Fibroblast of lung (primary cell): ENCODE measurements at regions not wholly inside any gene's neighbourhood (a gene's known extent, or its start where the extent isn't known, plus 50 kb on each side); places are given as distances from the start of the nearest gene placed in this dataset.

Experiments used
- DNase-seq, 2 donors: peaks; one replicate each; pipeline versions ENCODE4 v3.0.0 to v3.0.0-alpha.2; 2010; ENCODE audit warnings: low read depth in 2 of 2
- H2AFZ ChIP-seq: 2 replicates; pipeline ENCODE4 v1.5.1; 2012; ENCODE audit warnings: low read length, control low read depth, inconsistent platforms
- H3K27ac ChIP-seq: 2 replicates; pipeline ENCODE4 v1.5.1; 2011; ENCODE audit warnings: low read length, control low read depth; ENCODE audit not compliant: insufficient read depth
- H3K27me3 ChIP-seq: 2 replicates; pipeline ENCODE4 v1.5.1; 2011; ENCODE audit warnings: mild to moderate bottlenecking, low read length; ENCODE audit not compliant: control insufficient read depth, insufficient read depth
- H3K36me3 ChIP-seq: 2 replicates; pipeline ENCODE4 v1.5.1; 2011; ENCODE audit warnings: low read length; ENCODE audit not compliant: control insufficient read depth, insufficient read depth
- H3K4me1 ChIP-seq: 2 replicates; pipeline ENCODE4 v1.5.1; 2011; ENCODE audit warnings: low read length; ENCODE audit not compliant: control insufficient read depth, insufficient read depth; ENCODE audit errors: extremely low read depth
- H3K4me2 ChIP-seq: 2 replicates; pipeline ENCODE4 v1.5.1; 2011; ENCODE audit warnings: low read length, control low read depth; ENCODE audit not compliant: insufficient read depth; ENCODE audit errors: extremely low read depth
- H3K4me3 ChIP-seq, 4 experiments: fragments of 200-600 bp in 1 of 4; sonication (generic) in 1 of 4; replicated peaks in 1 of 4; 2 replicates each; pipeline ENCODE4 v1.5.1; 2011 to 2016; ENCODE audit warnings: low read length in 4 of 4, low read depth in 3 of 4, mild to moderate bottlenecking in 3 of 4, control low read depth in 2 of 4, inconsistent platforms in 1 of 4, mixed read lengths in 1 of 4; ENCODE audit not compliant: insufficient read depth in 1 of 4; ENCODE audit errors: control extremely low read depth in 1 of 4
- H3K79me2 ChIP-seq: 2 replicates; pipeline ENCODE4 v1.5.1; 2012; ENCODE audit warnings: mild to moderate bottlenecking, low read length, inconsistent platforms; ENCODE audit not compliant: control insufficient read depth, insufficient read depth
- H3K9ac ChIP-seq: 2 replicates; pipeline ENCODE4 v1.5.1; 2011; ENCODE audit warnings: mild to moderate bottlenecking, low read length, control low read depth; ENCODE audit not compliant: insufficient read depth
- H3K9me3 ChIP-seq: 2 replicates; pipeline ENCODE4 v1.5.1; 2012; ENCODE audit warnings: low read depth, low read length; ENCODE audit not compliant: control insufficient read depth, insufficient read depth
- H4K20me1 ChIP-seq: 2 replicates; pipeline ENCODE4 v1.5.1; 2011; ENCODE audit warnings: low read length; ENCODE audit not compliant: control insufficient read depth, insufficient read depth; ENCODE audit errors: extremely low read depth
- CTCF ChIP-seq, 2 donors: IDR thresholded peaks in 1 of 2; conservative IDR thresholded peaks in 1 of 2; 1 replicate in 1 of 2; 2 replicates in 1 of 2; pipeline ENCODE4 v1.5.1; 2011 to 2012; ENCODE audit warnings: low read length in 2 of 2, control low read depth in 1 of 2, inconsistent platforms in 1 of 2, low read depth in 1 of 2, mild to moderate bottlenecking in 1 of 2
- EZH2 ChIP-seq: IDR thresholded peaks from 2 replicates; pipeline ENCODE4 v1.5.1; 2012; ENCODE audit warnings: low read length, control low read depth, mild to moderate bottlenecking; ENCODE audit errors: missing control alignments

DNA sequence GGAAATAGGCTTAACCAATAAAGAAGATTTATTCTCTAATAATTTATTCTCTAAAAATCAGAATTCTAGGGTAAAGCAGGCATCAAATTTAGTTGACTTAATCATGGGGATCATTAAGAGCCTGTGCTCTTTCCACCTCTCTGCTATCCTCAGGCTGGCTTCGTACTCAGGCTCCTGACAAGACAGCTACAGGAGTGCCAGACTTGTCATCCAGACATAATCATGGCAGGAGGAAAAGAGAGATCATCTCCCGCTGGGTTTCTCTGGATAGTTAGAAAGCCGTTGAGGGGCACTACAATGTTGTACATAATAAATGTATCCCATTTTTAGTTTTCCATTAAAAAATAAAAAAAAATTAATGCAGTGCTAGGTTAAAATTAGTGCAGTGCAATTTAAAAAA lies 171.9 kb downstream of the SEC61B start:
- Histone ChIP-seq H3K4me3 (no peak overlapping the region), H3K79me2 (no peaks in the 10 kb centered on the region), H3K4me2 (no peak overlapping the region), H4K20me1 (no peaks in the 10 kb centered on the region), H3K9ac (no peak overlapping the region), H3K4me1 (no peaks in the 10 kb centered on the region), H3K36me3 (no peaks in the 10 kb centered on the region), H3K27ac (no peak overlapping the region), H3K27me3 (no peaks in the 10 kb centered on the region), H2AFZ (no peak overlapping the region), H3K9me3 (no peaks in the 10 kb centered on the region)
- TF ChIP-seq EZH2: no peak
- no peak for TF ChIP-seq CTCF (conservative IDR thresholded peaks at IDR 0.05 in 1 of 2, IDR thresholded peaks at IDR 0.05 in 1 of 2; ENCODE audit: low read depth in 1 of 2, low read length in 2 of 2)
- no peak for DNase-seq

GRCh38 chr9:99398241-99398640 lies 176.2 kb downstream of the SEC61B start:
- TF ChIP-seq EZH2: no peak
- no peak for TF ChIP-seq CTCF (conservative IDR thresholded peaks at IDR 0.05 in 1 of 2, IDR thresholded peaks at IDR 0.05 in 1 of 2; ENCODE audit: low read depth in 1 of 2, low read length in 2 of 2)
- no peaks in the 10 kb centered on the region for H3K79me2 ChIP-seq
- no peak overlapping the region for H3K4me3 ChIP-seq
- DNase-seq: no peak
- no peaks in the 10 kb centered on the region for H3K27me3 ChIP-seq
- H3K9me3 ChIP-seq: no peaks in the 10 kb centered on the region
- no peak overlapping the region for H3K27ac ChIP-seq
- no peak overlapping the region for H3K4me2 ChIP-seq
- no peaks in the 10 kb centered on the region for H3K36me3 ChIP-seq
- H2AFZ ChIP-seq: no peak overlapping the region
- H4K20me1 ChIP-seq: no peaks in the 10 kb centered on the region
- peaks cover 16% of the 10 kb centered on the region for H3K4me1 ChIP-seq
- no peak overlapping the region for H3K9ac ChIP-seq

DNA sequence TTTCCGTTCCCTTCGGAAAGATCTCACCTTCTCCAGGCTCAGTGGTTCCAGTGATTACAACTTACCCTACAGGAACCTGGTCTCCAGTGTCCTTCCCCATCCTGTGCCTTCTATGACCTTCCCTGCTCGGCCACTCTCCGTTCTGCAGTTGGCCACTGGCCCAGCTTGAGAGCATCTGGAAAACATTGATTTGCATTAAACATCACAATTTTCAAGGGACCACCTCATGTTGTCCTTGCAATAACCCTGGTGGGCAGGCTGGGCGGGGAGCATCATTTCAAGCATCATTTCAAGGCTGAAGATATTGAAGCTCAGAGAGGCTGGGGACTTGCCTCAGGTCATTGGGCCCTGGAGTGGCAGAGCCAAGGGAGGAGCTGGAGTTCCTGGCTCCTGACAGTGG lies 177.4 kb downstream of the SEC61B start:
- Histone ChIP-seq H3K79me2 (no peaks in the 10 kb centered on the region), H3K9me3 (no peaks in the 10 kb centered on the region), H3K4me3 (no peak overlapping the region), H3K4me2 (no peak overlapping the region), H3K27me3 (no peaks in the 10 kb centered on the region), H2AFZ (no peak overlapping the region), H3K4me1 (peaks cover 16% of the 10 kb centered on the region), H4K20me1 (no peaks in the 10 kb centered on the region), H3K9ac (peak overlapping the region; percentile 18), H3K27ac (peak overlapping the region; percentile 30), H3K36me3 (no peaks in the 10 kb centered on the region)
- DNase-seq: no peak
- TF ChIP-seq EZH2: no peak
- TF ChIP-seq CTCF (conservative IDR thresholded peaks at IDR 0.05 in 1 of 2, IDR thresholded peaks at IDR 0.05 in 1 of 2; ENCODE audit: low read depth in 1 of 2, low read length in 2 of 2): no peak
